AG09319 (cell line): ENCODE measurements at regions not wholly inside any gene's neighbourhood (a gene's known extent, or its start where the extent isn't known, plus 50 kb on each side); places are given as distances from the start of the nearest gene placed in this dataset.
"Not testable (repeated sequence)": the region's sequence is repeated elsewhere in the genome, so short reads cannot be mapped to it uniquely, and the experiment has no call there.

Experiments
- DNase-seq: peaks from one replicate; pipeline ENCODE4 v3.0.0-alpha.2; 2010; ENCODE audit warnings: low read depth; ENCODE audit errors: extremely low read depth
- CTCF ChIP-seq: IDR thresholded peaks from 2 replicates; pipeline ENCODE4 v1.5.1; 2011; ENCODE audit warnings: low read depth, mild to moderate bottlenecking, inconsistent platforms, low read length, moderate library complexity

GRCh38 chr3:20378315-20378714 is 192.3 kb upstream of the SGO1 start:
- TF ChIP-seq CTCF: no peak
- no peak for DNase-seq

- TF ChIP-seq CTCF: no peak
These were observed 190.7 kb upstream of the SGO1 start for GRCh38 chr3:20376665-20377217.

GRCh38 chr3:20375302-20375701 is 189.3 kb upstream of the SGO1 start:
- no peak for TF ChIP-seq CTCF
- DNase-seq: no peak

More at GRCh38 chr3:20376665-20377217, 190.7 kb upstream of the SGO1 start:
- DNase-seq: no peak

GRCh38 chr3:20370273-20371063 is 184.5 kb upstream of the SGO1 start:
- not testable (repeated sequence) for DNase-seq

GRCh38 chr3:20361000-20361399 is 175.0 kb upstream of the SGO1 start:
- no peak for TF ChIP-seq CTCF
- no peak for DNase-seq

GRCh38 chr3:20353286-20353685 is 167.3 kb upstream of the SGO1 start:
- DNase-seq: no peak

GRCh38 chr3:20352546-20353179 is 166.7 kb upstream of the SGO1 start:
- DNase-seq: no peak
- TF ChIP-seq CTCF: no peak

More at GRCh38 chr3:20353286-20353685, 167.3 kb upstream of the SGO1 start:
- no peak for TF ChIP-seq CTCF
